Right atrium auricular region (tissue), 2 donors: ENCODE measurements at regions not wholly inside any gene's neighbourhood (a gene's known extent, or its start where the extent isn't known, plus 50 kb on each side); places are given as distances from the start of the nearest gene placed in this dataset.

Experiments
- DNase-seq: peaks from one replicate; pipeline ENCODE4 v3.0.0-alpha.2; 2019; ENCODE audit warnings: low spot score
- H3K27ac ChIP-seq, 2 donors: fragments of 200-600 bp; sonication (generic); 1 replicate in 1 of 2; 2 replicates in 1 of 2; pipeline ENCODE4 v1.5.1; 2016 to 2019
- H3K27me3 ChIP-seq, 2 donors: fragments of 200-600 bp; sonication (generic); one replicate each; pipeline versions ENCODE4 v1.5.1 to v1.6.0; 2017 to 2019
- H3K36me3 ChIP-seq: fragments of 200-600 bp; sonication (generic); one replicate; pipeline ENCODE4 v1.5.1; 2016
- H3K4me1 ChIP-seq, 2 donors: fragments of 200-600 bp; sonication (generic); one replicate each; pipeline versions ENCODE4 v1.5.1 to v1.6.0; 2017 to 2019
- H3K4me3 ChIP-seq, 2 donors: fragments of 200-600 bp; sonication (generic); 1 replicate in 1 of 2; 2 replicates in 1 of 2; pipeline ENCODE4 v1.5.1; 2017 to 2019; ENCODE audit warnings: mild to moderate bottlenecking in 1 of 2, moderate library complexity in 1 of 2
- H3K9me3 ChIP-seq, 2 donors: fragments of 200-600 bp; sonication (generic); one replicate each; pipeline ENCODE4 v1.5.1; 2019
- CTCF ChIP-seq, 2 donors: fragments of 200-600 bp; sonication (generic); IDR thresholded peaks; one replicate each; pipeline ENCODE4 v1.5.1; 2019; ENCODE audit warnings: antibody characterized with exemption in 2 of 2

- DNase-seq = no peak
- H3K9me3 ChIP-seq = no peaks in the 10 kb centered on the region
- no peak for TF ChIP-seq CTCF (IDR thresholded peaks at IDR 0.05)
Observed at GRCh38 chr1:168400139-168400538, 119.5 kb downstream of the TBX19 start.

GRCh38 chr1:168397806-168398205, 117.1 kb downstream of the TBX19 start:
- H3K9me3 ChIP-seq = no peaks in the 10 kb centered on the region
- no peak overlapping the region for H3K4me3 ChIP-seq
- DNase-seq = no peak
- no peak for TF ChIP-seq CTCF (IDR thresholded peaks at IDR 0.05)
- no peak overlapping the region for H3K27ac ChIP-seq
- H3K27me3 ChIP-seq = no peaks in the 10 kb centered on the region
- no peaks in the 10 kb centered on the region for H3K4me1 ChIP-seq
- no peaks in the 10 kb centered on the region for H3K36me3 ChIP-seq

More at GRCh38 chr1:168400139-168400538, 119.5 kb downstream of the TBX19 start:
- Histone ChIP-seq H3K4me3 (no peak overlapping the region), H3K27me3 (no peaks in the 10 kb centered on the region), H3K27ac (no peak overlapping the region), H3K36me3 (no peaks in the 10 kb centered on the region), H3K4me1 (no peaks in the 10 kb centered on the region)

GRCh38 chr1:168396940-168397684, 116.4 kb downstream of the TBX19 start:
- no peaks in the 10 kb centered on the region for H3K9me3 ChIP-seq
- no peak overlapping the region for H3K4me3 ChIP-seq
- TF ChIP-seq CTCF (IDR thresholded peaks at IDR 0.05) = no peak
- DNase-seq = no peak
- no peak overlapping the region for H3K27ac ChIP-seq
- no peaks in the 10 kb centered on the region for H3K27me3 ChIP-seq
- no peaks in the 10 kb centered on the region for H3K36me3 ChIP-seq
- H3K4me1 ChIP-seq = no peaks in the 10 kb centered on the region

GRCh38 chr1:168396508-168396907, 115.8 kb downstream of the TBX19 start:
- no peaks in the 10 kb centered on the region for H3K4me1 ChIP-seq
- no peak for DNase-seq
- H3K27ac ChIP-seq = no peak overlapping the region
- H3K36me3 ChIP-seq = no peaks in the 10 kb centered on the region
- no peaks in the 10 kb centered on the region for H3K9me3 ChIP-seq
- H3K4me3 ChIP-seq = no peak overlapping the region
- H3K27me3 ChIP-seq = no peaks in the 10 kb centered on the region
- TF ChIP-seq CTCF (IDR thresholded peaks at IDR 0.05) = no peak

- Histone ChIP-seq H3K36me3 (no peaks in the 10 kb centered on the region), H3K4me3 (no peak overlapping the region), H3K9me3 (no peaks in the 10 kb centered on the region), H3K4me1 (no peaks in the 10 kb centered on the region), H3K27ac (no peak overlapping the region), H3K27me3 (no peaks in the 10 kb centered on the region)
- TF ChIP-seq CTCF (IDR thresholded peaks at IDR 0.05) = no peak
- no peak for DNase-seq
Observed at GRCh38 chr1:168394858-168395257, 114.2 kb downstream of the TBX19 start.
